WERI-Rb-1 (cell line): ENCODE measurements at regions not wholly inside any gene's neighbourhood (a gene's known extent, or its start where the extent isn't known, plus 50 kb on each side); places are given as distances from the start of the nearest gene placed in this dataset.

Experiments used
- DNase-seq: peaks from one replicate; pipeline ENCODE4 v3.0.0-alpha.2; 2020
- H3K27ac ChIP-seq: fragments of 250-450 bp; sonication (Bioruptor Pico); 2 replicates; pipeline ENCODE4 v1.5.1; 2020; ENCODE audit warnings: mild to moderate bottlenecking, moderate library complexity
- H3K27me3 ChIP-seq: fragments of 250-450 bp; sonication (Bioruptor Pico); 2 replicates; pipeline ENCODE4 v1.5.1; 2021; ENCODE audit warnings: mild to moderate bottlenecking, low read depth, moderate library complexity; ENCODE audit not compliant: insufficient read depth, severe bottlenecking
- H3K36me3 ChIP-seq: fragments of 250-450 bp; sonication (Bioruptor Pico); 2 replicates; pipeline ENCODE4 v1.5.1; 2020; ENCODE audit warnings: mild to moderate bottlenecking, moderate library complexity
- H3K4me3 ChIP-seq: 2 replicates; pipeline ENCODE4 v1.5.1; 2011; ENCODE audit warnings: low read depth, mild to moderate bottlenecking, control low read depth, low read length
- H3K9me3 ChIP-seq: fragments of 250-450 bp; sonication (Bioruptor Pico); 2 replicates; pipeline ENCODE4 v1.5.1; 2021; ENCODE audit warnings: mild to moderate bottlenecking, moderate library complexity; ENCODE audit not compliant: severe bottlenecking
- CTCF ChIP-seq: IDR thresholded peaks from 2 replicates; pipeline ENCODE4 v1.5.1; 2011; ENCODE audit warnings: low read depth, mild to moderate bottlenecking, control low read depth, inconsistent platforms, low read length

DNA sequence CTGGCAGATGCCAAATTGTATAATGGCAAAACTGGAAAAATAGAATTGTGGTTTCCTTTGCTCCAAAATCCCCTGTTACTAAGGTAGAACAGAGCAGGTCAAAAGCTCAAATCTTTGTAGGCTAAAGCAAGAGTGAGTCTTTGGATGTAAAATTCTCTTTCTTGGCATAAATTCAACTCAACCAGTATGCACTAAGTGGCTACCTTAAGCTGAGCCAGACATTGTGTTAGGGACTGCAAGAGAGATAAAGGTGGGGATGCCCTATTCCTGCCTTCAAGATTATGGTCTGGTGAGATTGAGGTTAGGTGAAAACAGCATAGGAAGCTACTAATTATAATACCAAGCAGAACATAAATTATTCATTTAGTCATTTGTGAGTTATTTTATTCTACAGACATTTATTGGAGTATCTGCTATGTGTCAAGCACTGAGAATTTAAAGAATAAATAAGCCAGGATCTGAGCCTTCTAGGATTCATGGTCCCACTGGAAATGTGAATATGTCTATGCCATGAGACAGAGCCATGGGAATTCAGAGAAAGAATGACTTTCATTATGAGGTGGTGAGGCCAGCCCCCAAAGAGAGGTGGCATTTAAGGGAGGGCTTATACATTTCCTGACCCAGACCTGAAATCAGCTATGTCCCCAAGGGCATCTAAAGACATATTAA, 198.0 kb upstream of the NCKAP5 start:
- H3K27me3 ChIP-seq = no peaks in the 10 kb centered on the region
- no peak overlapping the region for H3K4me3 ChIP-seq
- H3K9me3 ChIP-seq = peaks cover 5% of the 10 kb centered on the region
- H3K36me3 ChIP-seq = no peaks in the 10 kb centered on the region
- no peak for DNase-seq
- no peak for TF ChIP-seq CTCF
- no peak overlapping the region for H3K27ac ChIP-seq

DNA sequence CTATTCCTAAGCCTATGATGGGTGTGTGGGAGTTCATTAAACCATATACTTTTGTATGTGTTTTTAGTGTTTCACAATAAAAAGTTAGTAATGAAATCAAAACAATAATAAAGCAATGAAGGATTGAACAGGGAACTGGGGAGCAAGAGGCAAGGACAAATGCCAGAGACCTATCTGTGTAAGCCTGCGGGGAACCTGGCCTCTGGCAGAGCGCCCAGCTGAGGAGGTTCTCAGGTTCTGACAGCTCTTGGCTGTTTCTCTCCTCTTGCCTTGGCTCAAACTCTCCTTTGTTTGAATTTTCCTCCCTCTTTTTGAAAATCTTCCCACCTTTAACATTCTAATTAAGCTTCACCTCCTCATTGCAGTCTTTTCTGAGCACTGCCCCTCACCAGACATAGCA, 200.0 kb upstream of the NCKAP5 start:
- no peak overlapping the region for H3K4me3 ChIP-seq

GRCh38 chr2:133768658-133769435, 200.6 kb upstream of the NCKAP5 start:
- Histone ChIP-seq H3K27me3 (no peaks in the 10 kb centered on the region), H3K9me3 (no peaks in the 10 kb centered on the region), H3K27ac (no peak overlapping the region), H3K36me3 (no peaks in the 10 kb centered on the region), H3K4me3 (no peak overlapping the region)
- DNase-seq = no peak
- no peak for TF ChIP-seq CTCF

More for the DNA sequence above, 200.0 kb upstream of the NCKAP5 start:
- no peaks in the 10 kb centered on the region for H3K36me3 ChIP-seq
- peaks cover 1% of the 10 kb centered on the region for H3K9me3 ChIP-seq
- H3K27ac ChIP-seq = no peak overlapping the region
- DNase-seq = no peak
- no peak for TF ChIP-seq CTCF
- H3K27me3 ChIP-seq = no peaks in the 10 kb centered on the region

DNA sequence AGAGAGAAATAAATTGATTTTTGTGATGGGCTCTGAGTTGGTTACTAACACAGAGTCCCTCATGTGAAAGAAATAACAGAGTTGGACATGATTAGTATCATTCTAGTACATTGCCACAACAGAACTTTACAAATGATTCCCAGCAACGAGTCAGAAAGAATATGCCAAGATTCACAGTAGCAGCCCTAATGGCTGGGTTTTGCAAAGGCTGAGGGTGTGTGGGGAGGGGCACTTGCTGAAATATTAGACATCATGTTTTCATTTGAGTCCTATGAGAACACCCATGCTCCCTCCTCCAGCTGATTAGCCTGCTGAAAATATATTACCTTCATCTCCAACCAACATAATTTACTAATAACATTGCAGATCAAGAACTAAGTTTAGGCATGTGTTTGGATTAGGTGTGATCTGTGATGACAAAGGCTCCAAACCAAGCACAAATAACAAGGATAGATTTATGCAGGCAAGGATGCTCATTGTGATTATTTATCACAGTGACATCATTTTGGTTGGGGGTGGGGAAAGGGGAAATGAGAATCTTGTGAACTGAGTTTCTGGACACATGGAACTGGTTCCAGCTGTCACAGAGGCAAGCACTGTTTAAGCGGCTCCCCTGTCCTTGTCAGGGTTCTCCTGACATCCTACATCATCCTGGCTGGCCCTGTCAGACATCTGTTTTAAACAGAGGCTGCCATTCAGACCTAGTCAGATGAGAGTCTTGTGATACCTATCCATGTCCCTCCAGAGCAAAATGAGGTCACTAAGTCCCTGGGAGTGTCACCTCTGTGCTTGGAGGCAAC, 205.8 kb upstream of the NCKAP5 start:
- no peak for DNase-seq
- Histone ChIP-seq H3K9me3 (no peaks in the 10 kb centered on the region), H3K36me3 (no peaks in the 10 kb centered on the region), H3K27ac (no peak overlapping the region), H3K4me3 (no peak overlapping the region), H3K27me3 (no peaks in the 10 kb centered on the region)
- TF ChIP-seq CTCF = no peak

DNA sequence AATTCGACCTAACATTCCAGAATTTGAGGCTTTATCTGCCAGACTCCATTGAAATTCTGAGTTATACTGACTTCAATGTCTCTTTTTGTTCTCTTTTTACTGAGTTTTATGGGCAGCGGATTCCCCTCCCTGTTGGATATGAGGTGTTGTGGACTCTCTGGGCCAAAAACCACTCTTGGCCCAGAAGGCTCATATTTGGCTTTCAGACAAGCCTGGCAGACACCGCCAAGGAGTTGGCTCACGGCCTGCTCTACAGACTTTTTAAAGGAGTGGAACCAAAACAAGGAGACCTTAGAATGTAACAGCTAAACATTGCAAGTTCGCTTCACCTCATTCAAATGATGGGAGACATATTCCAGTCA, 206.4 kb upstream of the NCKAP5 start:
- no peaks in the 10 kb centered on the region for H3K9me3 ChIP-seq
- no peaks in the 10 kb centered on the region for H3K27me3 ChIP-seq
- no peak for DNase-seq
- TF ChIP-seq CTCF = no peak
- no peaks in the 10 kb centered on the region for H3K36me3 ChIP-seq
- no peak overlapping the region for H3K27ac ChIP-seq
- H3K4me3 ChIP-seq = no peak overlapping the region
